HEK293 (cell line): ENCODE measurements at regions not wholly inside any gene's neighbourhood (a gene's known extent, or its start where the extent isn't known, plus 50 kb on each side); places are given as distances from the start of the nearest gene placed in this dataset.

Source experiments
- GLIS2 ChIP-seq: fragments of 450-650 bp; formaldehyde crosslinking; IDR thresholded peaks from 2 replicates; pipeline ENCODE4 v1.5.1; 2016; ENCODE audit warnings: missing biosample characterization, missing genetic modification characterization
- HOXC10 ChIP-seq: sonication (generic); formaldehyde crosslinking; IDR thresholded peaks from 2 replicates; pipeline ENCODE4 v1.8.1; 2023; ENCODE audit warnings: mild to moderate bottlenecking, missing genetic modification reagents
- ZBTB8A ChIP-seq: fragments of 450-650 bp; formaldehyde crosslinking; IDR thresholded peaks from 2 replicates; pipeline ENCODE4 v1.5.1; 2016; ENCODE audit warnings: missing biosample characterization, missing genetic modification characterization
- ZNF211 ChIP-seq: fragments of 450-650 bp; formaldehyde crosslinking; IDR thresholded peaks from 2 replicates; pipeline ENCODE4 v1.5.1; 2016; ENCODE audit warnings: low read depth, missing biosample characterization, missing genetic modification characterization
- ZNF654 ChIP-seq: fragments of 450-650 bp; formaldehyde crosslinking; IDR thresholded peaks from 2 replicates; pipeline ENCODE4 v1.5.1; 2016; ENCODE audit warnings: low read depth, missing biosample characterization, missing genetic modification characterization
- ZNF76 ChIP-seq: fragments of 450-650 bp; formaldehyde crosslinking; IDR thresholded peaks from 2 replicates; pipeline ENCODE4; 2016; ENCODE audit warnings: low read depth, missing biosample characterization, missing genetic modification characterization, borderline replicate concordance
- TF ChIP-seq, protein P1 (sequence below): fragments of 450-650 bp; formaldehyde crosslinking; IDR thresholded peaks from 2 replicates; pipeline ENCODE4 v1.5.1; 2016; ENCODE audit warnings: missing biosample characterization, missing genetic modification characterization
- TF ChIP-seq, protein P2 (sequence below): fragments of 450-650 bp; formaldehyde crosslinking; IDR thresholded peaks from 2 replicates; pipeline ENCODE4 v1.5.1; 2016; ENCODE audit warnings: missing biosample characterization, missing genetic modification characterization

- TF ChIP-seq, protein P1, sequence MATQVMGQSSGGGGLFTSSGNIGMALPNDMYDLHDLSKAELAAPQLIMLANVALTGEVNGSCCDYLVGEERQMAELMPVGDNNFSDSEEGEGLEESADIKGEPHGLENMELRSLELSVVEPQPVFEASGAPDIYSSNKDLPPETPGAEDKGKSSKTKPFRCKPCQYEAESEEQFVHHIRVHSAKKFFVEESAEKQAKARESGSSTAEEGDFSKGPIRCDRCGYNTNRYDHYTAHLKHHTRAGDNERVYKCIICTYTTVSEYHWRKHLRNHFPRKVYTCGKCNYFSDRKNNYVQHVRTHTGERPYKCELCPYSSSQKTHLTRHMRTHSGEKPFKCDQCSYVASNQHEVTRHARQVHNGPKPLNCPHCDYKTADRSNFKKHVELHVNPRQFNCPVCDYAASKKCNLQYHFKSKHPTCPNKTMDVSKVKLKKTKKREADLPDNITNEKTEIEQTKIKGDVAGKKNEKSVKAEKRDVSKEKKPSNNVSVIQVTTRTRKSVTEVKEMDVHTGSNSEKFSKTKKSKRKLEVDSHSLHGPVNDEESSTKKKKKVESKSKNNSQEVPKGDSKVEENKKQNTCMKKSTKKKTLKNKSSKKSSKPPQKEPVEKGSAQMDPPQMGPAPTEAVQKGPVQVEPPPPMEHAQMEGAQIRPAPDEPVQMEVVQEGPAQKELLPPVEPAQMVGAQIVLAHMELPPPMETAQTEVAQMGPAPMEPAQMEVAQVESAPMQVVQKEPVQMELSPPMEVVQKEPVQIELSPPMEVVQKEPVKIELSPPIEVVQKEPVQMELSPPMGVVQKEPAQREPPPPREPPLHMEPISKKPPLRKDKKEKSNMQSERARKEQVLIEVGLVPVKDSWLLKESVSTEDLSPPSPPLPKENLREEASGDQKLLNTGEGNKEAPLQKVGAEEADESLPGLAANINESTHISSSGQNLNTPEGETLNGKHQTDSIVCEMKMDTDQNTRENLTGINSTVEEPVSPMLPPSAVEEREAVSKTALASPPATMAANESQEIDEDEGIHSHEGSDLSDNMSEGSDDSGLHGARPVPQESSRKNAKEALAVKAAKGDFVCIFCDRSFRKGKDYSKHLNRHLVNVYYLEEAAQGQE (tag by site-specific recombination): no peak
- TF ChIP-seq ZNF211 (tag by site-specific recombination) (no peak), ZNF654 (tag by site-specific recombination) (no peak), GLIS2 (no peak), ZBTB8A (no peak), HOXC10 (CRISPR knock-in tag) (no peak), ZNF76 (tag by site-specific recombination) (no peak)
- TF ChIP-seq, protein P2, sequence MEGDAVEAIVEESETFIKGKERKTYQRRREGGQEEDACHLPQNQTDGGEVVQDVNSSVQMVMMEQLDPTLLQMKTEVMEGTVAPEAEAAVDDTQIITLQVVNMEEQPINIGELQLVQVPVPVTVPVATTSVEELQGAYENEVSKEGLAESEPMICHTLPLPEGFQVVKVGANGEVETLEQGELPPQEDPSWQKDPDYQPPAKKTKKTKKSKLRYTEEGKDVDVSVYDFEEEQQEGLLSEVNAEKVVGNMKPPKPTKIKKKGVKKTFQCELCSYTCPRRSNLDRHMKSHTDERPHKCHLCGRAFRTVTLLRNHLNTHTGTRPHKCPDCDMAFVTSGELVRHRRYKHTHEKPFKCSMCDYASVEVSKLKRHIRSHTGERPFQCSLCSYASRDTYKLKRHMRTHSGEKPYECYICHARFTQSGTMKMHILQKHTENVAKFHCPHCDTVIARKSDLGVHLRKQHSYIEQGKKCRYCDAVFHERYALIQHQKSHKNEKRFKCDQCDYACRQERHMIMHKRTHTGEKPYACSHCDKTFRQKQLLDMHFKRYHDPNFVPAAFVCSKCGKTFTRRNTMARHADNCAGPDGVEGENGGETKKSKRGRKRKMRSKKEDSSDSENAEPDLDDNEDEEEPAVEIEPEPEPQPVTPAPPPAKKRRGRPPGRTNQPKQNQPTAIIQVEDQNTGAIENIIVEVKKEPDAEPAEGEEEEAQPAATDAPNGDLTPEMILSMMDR (tag by site-specific recombination): no peak
Measured at GRCh38 chr12:125216756-125217155, 151.5 kb downstream of the AACS start.
